Endothelial cell (in vitro differentiated cells): ENCODE measurements at regions not wholly inside any gene's neighbourhood (a gene's known extent, or its start where the extent isn't known, plus 50 kb on each side); places are given as distances from the start of the nearest gene placed in this dataset.
"Not testable (repeated sequence)": the region's sequence is repeated elsewhere in the genome, so short reads cannot be mapped to it uniquely, and the experiment has no call there.

Source experiments
- DNase-seq: peaks from one replicate; pipeline ENCODE4 v3.0.0; 2021; ENCODE audit warnings: low spot score
- H3K27ac Mint-ChIP-seq: one replicate; pipeline ENCODE4 v1.8.0; 2021; ENCODE audit warnings: mixed read lengths, inconsistent platforms; ENCODE audit not compliant: unreplicated experiment
- H3K27me3 Mint-ChIP-seq: one replicate; pipeline ENCODE4 v1.8.0; 2021; ENCODE audit warnings: mild to moderate bottlenecking, moderate library complexity, mixed read lengths, inconsistent platforms; ENCODE audit not compliant: unreplicated experiment
- H3K36me3 Mint-ChIP-seq: one replicate; pipeline ENCODE4 v1.8.0; 2021; ENCODE audit warnings: mild to moderate bottlenecking, low read depth, mixed read lengths, inconsistent platforms; ENCODE audit not compliant: unreplicated experiment
- H3K4me1 Mint-ChIP-seq: one replicate; pipeline ENCODE4 v1.8.0; 2021; ENCODE audit warnings: mild to moderate bottlenecking, mixed read lengths, inconsistent platforms; ENCODE audit not compliant: unreplicated experiment
- H3K4me3 Mint-ChIP-seq: one replicate; pipeline ENCODE4 v1.8.0; 2021; ENCODE audit warnings: mild to moderate bottlenecking, mixed read lengths, inconsistent platforms; ENCODE audit not compliant: unreplicated experiment
- H3K9me3 Mint-ChIP-seq: one replicate; pipeline ENCODE4 v1.8.0; 2021; ENCODE audit warnings: mixed read lengths, inconsistent platforms; ENCODE audit not compliant: unreplicated experiment
- CTCF ChIP-seq: fragments of 200-600 bp; sonication (generic); IDR thresholded peaks from one replicate; pipeline ENCODE4 v1.5.0; 2021; ENCODE audit warnings: antibody characterized with exemption; ENCODE audit not compliant: unreplicated experiment

GRCh38 chr3:147688868-147689267, 279.7 kb downstream of the ZIC1 start:
- H3K27ac Mint-ChIP-seq = no peak overlapping the region
- H3K4me1 Mint-ChIP-seq = no peaks in the 10 kb centered on the region
- TF ChIP-seq CTCF = no peak
- no peak overlapping the region for H3K4me3 Mint-ChIP-seq
- H3K27me3 Mint-ChIP-seq = no peaks in the 10 kb centered on the region
- H3K9me3 Mint-ChIP-seq = no peaks in the 10 kb centered on the region
- H3K36me3 Mint-ChIP-seq = no peaks in the 10 kb centered on the region
- no peak for DNase-seq

- Mint-ChIP-seq H3K4me3 (no peak overlapping the region), H3K9me3 (no peaks in the 10 kb centered on the region), H3K36me3 (no peaks in the 10 kb centered on the region), H3K27me3 (no peaks in the 10 kb centered on the region), H3K4me1 (no peaks in the 10 kb centered on the region), H3K27ac (no peak overlapping the region)
- no peak for DNase-seq
- no peak for TF ChIP-seq CTCF
Observed at GRCh38 chr3:147699175-147699838, 290.1 kb downstream of the ZIC1 start.

- Mint-ChIP-seq H3K36me3 (no peaks in the 10 kb centered on the region), H3K27me3 (no peaks in the 10 kb centered on the region), H3K4me1 (no peaks in the 10 kb centered on the region), H3K27ac (no peak overlapping the region), H3K4me3 (no peak overlapping the region), H3K9me3 (no peaks in the 10 kb centered on the region)
- TF ChIP-seq CTCF = no peak
- no peak for DNase-seq
Observed at GRCh38 chr3:147701195-147701594, 292.0 kb downstream of the ZIC1 start.

GRCh38 chr3:147702509-147702908, 293.3 kb downstream of the ZIC1 start:
- no peaks in the 10 kb centered on the region for H3K9me3 Mint-ChIP-seq
- TF ChIP-seq CTCF = no peak
- no peaks in the 10 kb centered on the region for H3K36me3 Mint-ChIP-seq
- H3K4me1 Mint-ChIP-seq = no peaks in the 10 kb centered on the region
- no peaks in the 10 kb centered on the region for H3K27me3 Mint-ChIP-seq
- H3K27ac Mint-ChIP-seq = no peak overlapping the region
- no peak overlapping the region for H3K4me3 Mint-ChIP-seq
- no peak for DNase-seq

- TF ChIP-seq CTCF = no peak
- Mint-ChIP-seq H3K9me3 (no peaks in the 10 kb centered on the region), H3K27me3 (no peaks in the 10 kb centered on the region), H3K27ac (no peak overlapping the region), H3K4me3 (no peak overlapping the region), H3K4me1 (no peaks in the 10 kb centered on the region), H3K36me3 (no peaks in the 10 kb centered on the region)
- no peak for DNase-seq
Observed at GRCh38 chr3:147705651-147706051, 296.5 kb downstream of the ZIC1 start.

GRCh38 chr3:147710753-147711152, 301.6 kb downstream of the ZIC1 start:
- H3K9me3 Mint-ChIP-seq, H3K4me3 Mint-ChIP-seq, H3K36me3 Mint-ChIP-seq, H3K27ac Mint-ChIP-seq, H3K4me1 Mint-ChIP-seq, DNase-seq, H3K27me3 Mint-ChIP-seq: not testable (repeated sequence)
